Suppressor macrophage treated with lipopolysaccharide for 1 hour (primary cell): ENCODE measurements at regions not wholly inside any gene's neighbourhood (a gene's known extent, or its start where the extent isn't known, plus 50 kb on each side); places are given as distances from the start of the nearest gene placed in this dataset.
"Not testable (repeated sequence)": the region's sequence is repeated elsewhere in the genome, so short reads cannot be mapped to it uniquely, and the experiment has no call there.

Experiments
- DNase-seq, 3 donors: peaks; one replicate each; pipeline ENCODE4 v3.0.0-alpha.2; 2020 to 2022

- DNase-seq = not testable (repeated sequence)
Observed at GRCh38 chr2:111373060-111373459, 252.3 kb downstream of the BCL2L11 start.

- not testable (repeated sequence) for DNase-seq
Observed at GRCh38 chr2:111373989-111374388, 253.3 kb downstream of the BCL2L11 start.

GRCh38 chr2:111374734-111375133, 254.0 kb downstream of the BCL2L11 start:
- not testable (repeated sequence) for DNase-seq

- not testable (repeated sequence) for DNase-seq
Observed at GRCh38 chr2:111375320-111375883, 254.7 kb downstream of the BCL2L11 start.

GRCh38 chr2:111376272-111376970, 255.7 kb downstream of the BCL2L11 start:
- DNase-seq = peak in 1 of 3 donors; percentile 20

GRCh38 chr2:111376971-111377352, 256.2 kb downstream of the BCL2L11 start:
- DNase-seq = not testable (repeated sequence)

GRCh38 chr2:111377386-111377959, 256.8 kb downstream of the BCL2L11 start:
- DNase-seq = not testable (repeated sequence)

- DNase-seq = not testable (repeated sequence)
Observed at GRCh38 chr2:111378348-111378747, 257.6 kb downstream of the BCL2L11 start.

GRCh38 chr2:111380733-111381439, 260.2 kb downstream of the BCL2L11 start:
- not testable (repeated sequence) for DNase-seq

- not testable (repeated sequence) for DNase-seq
Observed at GRCh38 chr2:111381530-111382306, 261.0 kb downstream of the BCL2L11 start.

GRCh38 chr2:111382507-111382906, 261.8 kb downstream of the BCL2L11 start:
- not testable (repeated sequence) for DNase-seq

- not testable (repeated sequence) for DNase-seq
Observed at GRCh38 chr2:111383311-111383710, 262.6 kb downstream of the BCL2L11 start.

GRCh38 chr2:111385226-111385957, 264.7 kb downstream of the BCL2L11 start:
- not testable (repeated sequence) for DNase-seq

- not testable (repeated sequence) for DNase-seq
Observed at GRCh38 chr2:111390605-111391004, 269.9 kb downstream of the BCL2L11 start.

GRCh38 chr2:111395350-111396128, 274.8 kb downstream of the BCL2L11 start:
- peak in 1 of 3 donors; percentile 22 for DNase-seq

- DNase-seq = not testable (repeated sequence)
Observed at GRCh38 chr2:111400598-111401253, 280.0 kb downstream of the BCL2L11 start.

GRCh38 chr2:111401270-111402140, 280.8 kb downstream of the BCL2L11 start:
- not testable (repeated sequence) for DNase-seq

- not testable (repeated sequence) for DNase-seq
Observed at GRCh38 chr2:111402450-111402849, 281.7 kb downstream of the BCL2L11 start.

- DNase-seq = not testable (repeated sequence)
Observed at GRCh38 chr2:111403287-111403686, 282.6 kb downstream of the BCL2L11 start.
